MM.1S (cell line): ENCODE measurements at regions not wholly inside any gene's neighbourhood (a gene's known extent, or its start where the extent isn't known, plus 50 kb on each side); places are given as distances from the start of the nearest gene placed in this dataset.

Source experiments
- CTCF ChIP-seq: fragments of 300-600 bp; sonication (generic); IDR thresholded peaks from 2 replicates; pipeline ENCODE4 v1.5.1; 2016; ENCODE audit warnings: antibody characterized with exemption, low read length, mixed read lengths
- EZH2 ChIP-seq: fragments of 300-600 bp; sonication (generic); optimal IDR thresholded peaks from 2 replicates; pipeline ENCODE3; 2017; ENCODE audit warnings: low read depth, mild to moderate bottlenecking, antibody characterized with exemption, low read length, mixed read lengths

- no peak for TF ChIP-seq CTCF
- no peak for TF ChIP-seq EZH2
These were observed 62.8 kb upstream of the DOCK9 start for GRCh38 chr13:99040536-99041131.
